K562 (cell line): ENCODE measurements at regions not wholly inside any gene's neighbourhood (a gene's known extent, or its start where the extent isn't known, plus 50 kb on each side); places are given as distances from the start of the nearest gene placed in this dataset.

ENCODE experiments used
- HBP1 ChIP-seq: fragments of 450-650 bp; formaldehyde crosslinking; IDR thresholded peaks from 2 replicates; pipeline ENCODE4 v1.4.0; 2022; ENCODE audit warnings: missing genetic modification characterization
- MBD2 ChIP-seq: sonication (generic); IDR thresholded peaks from 2 replicates; pipeline ENCODE4 v1.6.1; 2016; ENCODE audit warnings: low read depth, borderline replicate concordance
- MLX ChIP-seq, 2 experiments: fragments of 450-650 bp in 1 of 2; sonication (generic) in 1 of 2; formaldehyde crosslinking; conservative IDR thresholded peaks; 2 replicates each; pipeline versions ENCODE4 v1.4.0 to v1.8.1; 2020 to 2022; ENCODE audit warnings: mild to moderate bottlenecking in 1 of 2, missing genetic modification reagents in 1 of 2
- NR2C1 ChIP-seq, 2 experiments: fragments of 450-650 bp; IDR thresholded peaks; 2 replicates each; pipeline ENCODE4 v1.6.1; 2017; ENCODE audit warnings: mild to moderate bottlenecking in 2 of 2, antibody characterized with exemption in 1 of 2, inconsistent platforms in 1 of 2, missing compliant biosample characterization in 1 of 2, missing genetic modification characterization in 1 of 2
- PTBP1 ChIP-seq: fragments of 200-400 bp; formaldehyde crosslinking; IDR thresholded peaks from 2 replicates; pipeline ENCODE4 v1.6.1; 2017; ENCODE audit warnings: low read depth, low read length
- TAF9B ChIP-seq: fragments of 450-650 bp; IDR thresholded peaks from 2 replicates; pipeline ENCODE4 v1.6.1; 2018; ENCODE audit warnings: mild to moderate bottlenecking; ENCODE audit not compliant: partially characterized antibody
- ZNF165 ChIP-seq: fragments of 250-450 bp; sonication (Bioruptor Pico); IDR thresholded peaks from 2 replicates; pipeline ENCODE4 v1.4.0; 2020; ENCODE audit warnings: borderline replicate concordance
- ZNF311 ChIP-seq: fragments of 250-450 bp; sonication (Bioruptor Pico); IDR thresholded peaks from 2 replicates; pipeline ENCODE4 v1.4.0; 2020; ENCODE audit warnings: mild to moderate bottlenecking, moderate library complexity
- ZNF407 ChIP-seq: fragments of 450-650 bp; IDR thresholded peaks from 2 replicates; pipeline ENCODE4 v1.6.1; 2016; ENCODE audit warnings: low read depth

GRCh38 chr2:226659410-226659809 is 140.2 kb downstream of the IRS1 start (continued):
- TF ChIP-seq HBP1 (CRISPR knock-in tag), result no peak
- TF ChIP-seq ZNF311 (CRISPR knock-in tag), result no peak
- TF ChIP-seq MLX (CRISPR knock-in tag; conservative IDR thresholded peaks at IDR 0.05), result no peak
- TF ChIP-seq NR2C1 (IDR thresholded peaks at IDR 0.05), result no peak
- no peak for TF ChIP-seq NR2C1 (tag; IDR thresholded peaks at IDR 0.05)
- TF ChIP-seq MBD2, result no peak
- TF ChIP-seq ZNF165 (CRISPR knock-in tag), result no peak
- no peak for TF ChIP-seq ZNF407
- TF ChIP-seq TAF9B, result no peak
- TF ChIP-seq PTBP1, result no peak
